Activated CD8-positive, alpha-beta memory T cell treated with anti-CD3 and anti-CD28 coated beads, Interleukin-2, amount 10 ng/mL, durations not matched to agents 7 days and 5 days (primary cell): ENCODE measurements at regions not wholly inside any gene's neighbourhood (a gene's known extent, or its start where the extent isn't known, plus 50 kb on each side); places are given as distances from the start of the nearest gene placed in this dataset.

ENCODE experiments used
- ATAC-seq: fragments of 150-1000 bp; cut with Tn5 transposase; one replicate; pipeline ENCODE4 v1.10.0; 2021; ENCODE audit warnings: moderate library complexity
- CTCF ChIA-PET: fragments of 350-600 bp; sonication (Branson Sonifier 250); formaldehyde crosslinking; loops from one replicate; lab custom pipeline; 2021; ENCODE audit warnings: antibody characterized with exemption; lab: Charles Lee
- DNase-seq: peaks from one replicate; pipeline ENCODE4 v3.0.0-alpha.2; 2020
- H3K27ac Mint-ChIP-seq: one replicate; pipeline ENCODE4 v1.8.0; 2021; ENCODE audit warnings: mild to moderate bottlenecking, mixed read lengths
- H3K27me3 Mint-ChIP-seq: one replicate; pipeline ENCODE4 v1.8.0; 2021; ENCODE audit warnings: mixed read lengths
- H3K36me3 Mint-ChIP-seq: one replicate; pipeline ENCODE4 v1.8.0; 2021; ENCODE audit warnings: mild to moderate bottlenecking, mixed read lengths
- H3K4me1 Mint-ChIP-seq: one replicate; pipeline ENCODE4 v1.8.0; 2021; ENCODE audit warnings: mixed read lengths
- H3K4me3 Mint-ChIP-seq: one replicate; pipeline ENCODE4 v1.8.0; 2021; ENCODE audit warnings: mild to moderate bottlenecking, moderate library complexity, mixed read lengths
- H3K9me3 Mint-ChIP-seq: one replicate; pipeline ENCODE4 v1.8.0; 2022; ENCODE audit warnings: low read depth, mixed read lengths

DNA sequence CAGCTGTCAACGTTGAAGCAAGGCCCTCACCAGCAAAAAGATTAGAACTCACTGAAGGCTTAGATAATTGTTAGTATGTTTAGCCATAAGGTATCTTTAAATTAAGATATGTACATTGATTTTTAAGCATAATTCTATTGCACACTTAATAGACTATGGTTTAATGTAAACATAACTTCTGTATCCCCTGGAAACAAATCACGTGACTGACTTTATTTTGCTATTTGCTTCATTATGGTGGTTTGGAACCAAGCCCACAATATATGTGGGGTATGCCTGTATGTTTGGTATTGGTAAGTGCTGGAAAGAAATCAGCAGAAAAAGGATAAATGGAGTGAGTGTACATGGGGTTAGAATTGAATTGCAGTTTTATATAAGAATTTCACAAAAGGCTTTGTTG, 111.9 kb downstream of the NMUR2 start:
- Mint-ChIP-seq H3K9me3 (no peaks in the 10 kb centered on the region), H3K36me3 (no peaks in the 10 kb centered on the region), H3K27me3 (no peaks in the 10 kb centered on the region), H3K27ac (no peak overlapping the region), H3K4me1 (no peaks in the 10 kb centered on the region), H3K4me3 (no peak overlapping the region)
- no peak for ATAC-seq
- CTCF ChIA-PET = no interaction called here
- no peak for DNase-seq

- no peak for ATAC-seq
- Mint-ChIP-seq H3K4me1 (no peaks in the 10 kb centered on the region), H3K4me3 (no peak overlapping the region), H3K36me3 (no peaks in the 10 kb centered on the region), H3K27ac (no peak overlapping the region), H3K9me3 (no peaks in the 10 kb centered on the region), H3K27me3 (no peaks in the 10 kb centered on the region)
- CTCF ChIA-PET = no interaction called here
- DNase-seq = no peak
These were observed 114.9 kb downstream of the NMUR2 start for GRCh38 chr5:152290181-152290580.

DNA sequence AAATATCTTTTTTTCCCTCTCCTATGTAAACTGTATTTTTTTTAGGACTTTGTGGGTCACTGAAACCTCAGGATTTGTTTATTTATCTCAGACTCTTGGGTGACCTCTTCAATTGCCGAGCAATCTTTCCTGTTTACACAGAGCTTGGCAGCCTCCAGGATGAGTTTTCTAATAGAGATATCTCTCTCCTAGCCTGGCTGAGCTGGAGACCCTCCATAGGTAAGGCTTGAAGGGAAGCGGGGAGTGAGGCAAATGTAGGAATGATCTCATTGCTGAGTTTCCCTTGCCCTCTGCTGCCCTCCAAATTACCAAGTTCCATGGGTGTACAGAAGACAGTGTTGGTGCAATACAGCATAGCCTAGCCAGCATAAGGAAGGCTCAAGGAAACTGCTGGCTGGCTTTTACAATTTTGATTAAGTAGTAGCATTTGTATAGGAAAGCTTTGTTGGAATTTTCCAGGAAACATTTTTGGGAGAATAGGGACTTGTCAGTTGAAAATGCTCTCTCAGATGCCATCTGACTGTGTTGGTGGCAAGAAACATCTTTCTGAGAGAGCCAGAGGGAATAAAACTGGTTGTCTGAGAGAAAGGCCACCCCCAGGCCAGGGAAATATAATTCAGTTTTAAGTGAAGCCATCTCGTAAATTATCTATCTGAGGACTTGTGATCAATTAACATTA, 116.0 kb downstream of the NMUR2 start:
- Mint-ChIP-seq H3K27ac (no peak overlapping the region), H3K36me3 (no peaks in the 10 kb centered on the region), H3K9me3 (no peaks in the 10 kb centered on the region), H3K4me1 (no peaks in the 10 kb centered on the region), H3K4me3 (no peak overlapping the region), H3K27me3 (no peaks in the 10 kb centered on the region)
- ATAC-seq (no peak), DNase-seq (no peak)
- CTCF ChIA-PET = no interaction called here

DNA sequence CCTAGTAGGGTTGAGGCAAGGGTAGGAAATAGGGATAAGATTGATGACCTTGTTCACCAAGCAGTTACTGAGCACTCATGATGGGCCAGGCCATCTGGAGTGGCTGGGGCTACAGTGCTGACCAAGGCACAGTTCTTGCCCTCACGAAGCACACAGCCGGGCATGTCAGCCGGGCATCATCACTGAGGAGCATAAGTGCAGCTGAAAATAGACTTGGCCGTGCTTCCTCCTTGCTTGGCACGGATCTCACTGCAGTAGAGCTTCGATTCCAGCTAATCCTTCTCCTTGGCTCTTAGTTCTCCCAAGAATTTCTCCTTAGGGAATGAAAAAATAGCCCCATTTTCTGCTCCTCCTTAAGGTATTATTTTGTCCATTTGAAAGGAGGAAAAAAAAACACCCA, 116.6 kb downstream of the NMUR2 start:
- Mint-ChIP-seq H3K9me3 (no peaks in the 10 kb centered on the region), H3K36me3 (no peaks in the 10 kb centered on the region), H3K4me3 (no peak overlapping the region), H3K27ac (no peak overlapping the region), H3K4me1 (no peaks in the 10 kb centered on the region), H3K27me3 (no peaks in the 10 kb centered on the region)
- DNase-seq (no peak), ATAC-seq (no peak)
- CTCF ChIA-PET = no interaction called here

GRCh38 chr5:152285764-152286163, 119.3 kb downstream of the NMUR2 start:
- CTCF ChIA-PET = no interaction called here
- no peaks in the 10 kb centered on the region for H3K9me3 Mint-ChIP-seq
- H3K27me3 Mint-ChIP-seq = no peaks in the 10 kb centered on the region

DNA sequence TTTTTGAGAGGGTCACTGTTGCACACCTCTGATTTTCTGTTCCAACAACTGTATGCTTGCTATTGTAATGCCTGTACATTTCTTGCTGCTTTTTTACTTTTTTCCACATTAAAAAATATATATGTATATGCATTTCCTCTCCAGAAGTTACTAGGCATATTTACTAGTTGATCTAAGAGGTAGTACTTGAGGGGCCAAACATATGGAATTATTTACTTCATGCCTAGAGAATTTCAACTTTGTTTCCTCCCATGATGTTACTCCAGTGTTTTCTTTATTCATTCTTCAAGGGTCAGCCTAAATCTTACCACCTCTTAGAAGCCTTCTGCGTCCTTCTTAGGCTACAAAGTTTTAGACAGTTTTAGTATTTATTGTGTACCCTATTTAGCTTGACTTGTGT, 122.7 kb downstream of the NMUR2 start:
- H3K27me3 Mint-ChIP-seq = no peaks in the 10 kb centered on the region
- DNase-seq (no peak), ATAC-seq (no peak)
- no peaks in the 10 kb centered on the region for H3K36me3 Mint-ChIP-seq
- H3K4me1 Mint-ChIP-seq = no peaks in the 10 kb centered on the region
- H3K9me3 Mint-ChIP-seq = no peaks in the 10 kb centered on the region
- no peak overlapping the region for H3K4me3 Mint-ChIP-seq
- no peak overlapping the region for H3K27ac Mint-ChIP-seq
- CTCF ChIA-PET = no interaction called here

More at GRCh38 chr5:152285764-152286163, 119.3 kb downstream of the NMUR2 start:
- no peaks in the 10 kb centered on the region for H3K4me1 Mint-ChIP-seq
- ATAC-seq (no peak), DNase-seq (no peak)
- no peak overlapping the region for H3K27ac Mint-ChIP-seq
- no peak overlapping the region for H3K4me3 Mint-ChIP-seq
- no peaks in the 10 kb centered on the region for H3K36me3 Mint-ChIP-seq

- H3K9me3 Mint-ChIP-seq = no peaks in the 10 kb centered on the region
These were observed 127.1 kb downstream of the NMUR2 start for GRCh38 chr5:152277936-152278335.

GRCh38 chr5:152274224-152274623, 130.9 kb downstream of the NMUR2 start:
- peaks cover 2% of the 10 kb centered on the region for H3K27me3 Mint-ChIP-seq
- H3K4me1 Mint-ChIP-seq = no peaks in the 10 kb centered on the region
- no peaks in the 10 kb centered on the region for H3K9me3 Mint-ChIP-seq
- ATAC-seq (no peak), DNase-seq (no peak)
- H3K36me3 Mint-ChIP-seq = no peaks in the 10 kb centered on the region
- H3K4me3 Mint-ChIP-seq = no peak overlapping the region
- CTCF ChIA-PET = no interaction called here
- no peak overlapping the region for H3K27ac Mint-ChIP-seq

More at GRCh38 chr5:152277936-152278335, 127.1 kb downstream of the NMUR2 start:
- Mint-ChIP-seq H3K4me3 (no peak overlapping the region), H3K4me1 (no peaks in the 10 kb centered on the region), H3K36me3 (no peaks in the 10 kb centered on the region), H3K27me3 (peaks cover 2% of the 10 kb centered on the region), H3K27ac (no peak overlapping the region)
- no peak for ATAC-seq
- no peak for DNase-seq
- CTCF ChIA-PET = no interaction called here

- DNase-seq (no peak), ATAC-seq (no peak)
- Mint-ChIP-seq H3K9me3 (no peaks in the 10 kb centered on the region), H3K36me3 (no peaks in the 10 kb centered on the region), H3K4me3 (no peak overlapping the region), H3K27ac (no peak overlapping the region), H3K27me3 (peaks cover 2% of the 10 kb centered on the region), H3K4me1 (no peaks in the 10 kb centered on the region)
- CTCF ChIA-PET = no interaction called here
These were observed 133.7 kb downstream of the NMUR2 start for GRCh38 chr5:152271420-152271819.

- Mint-ChIP-seq H3K9me3 (no peaks in the 10 kb centered on the region), H3K27ac (no peak overlapping the region), H3K27me3 (no peaks in the 10 kb centered on the region), H3K36me3 (no peaks in the 10 kb centered on the region), H3K4me3 (no peak overlapping the region), H3K4me1 (no peaks in the 10 kb centered on the region)
- ATAC-seq (no peak), DNase-seq (no peak)
- CTCF ChIA-PET = no interaction called here
These were observed 135.0 kb downstream of the NMUR2 start for GRCh38 chr5:152270096-152270495.

- H3K4me1 Mint-ChIP-seq = no peaks in the 10 kb centered on the region
- no peaks in the 10 kb centered on the region for H3K9me3 Mint-ChIP-seq
- H3K27me3 Mint-ChIP-seq = no peaks in the 10 kb centered on the region
- DNase-seq (no peak), ATAC-seq (no peak)
- H3K27ac Mint-ChIP-seq = no peak overlapping the region
- H3K36me3 Mint-ChIP-seq = no peaks in the 10 kb centered on the region
- CTCF ChIA-PET = no interaction called here
- no peak overlapping the region for H3K4me3 Mint-ChIP-seq
These were observed 135.5 kb downstream of the NMUR2 start for GRCh38 chr5:152269533-152269932.

DNA sequence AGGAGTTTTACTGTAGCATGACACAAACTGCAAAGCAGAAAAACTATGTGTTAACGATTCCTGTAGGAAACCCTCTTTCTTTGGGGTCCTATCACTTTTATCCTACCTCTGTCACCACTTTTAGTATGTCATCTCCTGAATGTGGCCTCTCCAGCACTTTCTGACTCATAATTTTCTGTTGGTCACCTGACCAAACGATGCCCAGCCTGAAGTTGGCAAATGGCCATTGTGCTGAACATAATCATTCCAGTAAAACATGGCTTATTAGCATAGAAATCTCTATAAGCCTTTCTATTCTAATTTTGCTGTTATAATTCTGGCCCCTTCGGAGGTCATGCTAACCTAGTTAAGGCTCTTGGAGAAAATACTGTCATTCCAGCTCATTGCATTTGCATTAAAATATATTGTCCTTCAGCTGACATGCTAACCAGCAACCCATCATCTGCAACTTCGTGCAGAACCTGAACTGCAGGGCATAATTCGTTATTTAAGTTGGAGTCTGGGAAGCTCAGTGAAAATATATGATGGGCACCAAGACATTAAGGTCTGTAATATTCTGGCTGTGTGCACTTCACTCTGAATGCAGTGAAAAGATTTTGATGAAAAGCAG, 140.3 kb downstream of the NMUR2 start:
- Mint-ChIP-seq H3K27me3 (no peaks in the 10 kb centered on the region), H3K27ac (no peak overlapping the region), H3K36me3 (no peaks in the 10 kb centered on the region), H3K9me3 (no peaks in the 10 kb centered on the region), H3K4me3 (no peak overlapping the region), H3K4me1 (no peaks in the 10 kb centered on the region)
- ATAC-seq (no peak), DNase-seq (no peak)
- CTCF ChIA-PET = no interaction called here

- H3K9me3 Mint-ChIP-seq = no peaks in the 10 kb centered on the region
- DNase-seq = no peak
- H3K27me3 Mint-ChIP-seq = no peaks in the 10 kb centered on the region
- H3K4me3 Mint-ChIP-seq = no peak overlapping the region
- no peaks in the 10 kb centered on the region for H3K4me1 Mint-ChIP-seq
- H3K27ac Mint-ChIP-seq = no peak overlapping the region
- ATAC-seq = no peak
- no peaks in the 10 kb centered on the region for H3K36me3 Mint-ChIP-seq
- CTCF ChIA-PET = no interaction called here
These were observed 142.4 kb downstream of the NMUR2 start for GRCh38 chr5:152262667-152263066.

DNA sequence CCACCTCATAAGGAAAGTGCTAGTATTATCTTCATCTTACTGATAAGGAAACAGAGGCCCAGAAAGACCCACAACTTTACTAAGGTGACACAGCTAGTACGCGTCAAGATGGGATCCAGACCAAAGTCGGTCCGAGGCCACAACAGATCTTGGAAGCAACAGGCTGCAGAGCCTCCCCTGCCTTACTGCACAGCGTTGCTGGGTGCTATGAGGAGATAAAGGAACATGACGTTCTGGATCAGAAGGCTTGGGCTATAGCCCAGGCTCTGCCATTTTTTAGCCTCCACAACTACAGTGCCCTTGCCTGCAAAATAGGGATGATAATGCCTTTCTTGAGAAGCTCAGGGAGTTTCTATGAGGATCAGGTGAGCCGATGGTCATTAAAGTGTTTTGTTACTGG, 144.1 kb downstream of the NMUR2 start:
- H3K9me3 Mint-ChIP-seq = no peaks in the 10 kb centered on the region
- H3K36me3 Mint-ChIP-seq = no peaks in the 10 kb centered on the region
- no peaks in the 10 kb centered on the region for H3K4me1 Mint-ChIP-seq
- CTCF ChIA-PET = no interaction called here
- ATAC-seq (no peak), DNase-seq (no peak)
- no peak overlapping the region for H3K4me3 Mint-ChIP-seq
- no peak overlapping the region for H3K27ac Mint-ChIP-seq
- H3K27me3 Mint-ChIP-seq = no peaks in the 10 kb centered on the region
